HG03378 (cell line): ENCODE measurements at regions not wholly inside any gene's neighbourhood (a gene's known extent, or its start where the extent isn't known, plus 50 kb on each side); places are given as distances from the start of the nearest gene placed in this dataset.

Experiments used
- ATAC-seq: cut with Tn5 transposase; IDR thresholded peaks from one replicate; pipeline ENCODE4 v1.9.1; 2021; ENCODE audit warnings: mild to moderate bottlenecking, moderate library complexity; ENCODE audit not compliant: unreplicated experiment

- ATAC-seq, result no peak
Measured at GRCh38 chr12:105939181-105939721, 199.5 kb downstream of the NUAK1 start.

GRCh38 chr12:105942281-105942680 is 196.5 kb downstream of the NUAK1 start:
- no peak for ATAC-seq

GRCh38 chr12:105943525-105943924 is 195.2 kb downstream of the NUAK1 start:
- ATAC-seq, result no peak

- no peak for ATAC-seq
Measured at GRCh38 chr12:105944628-105945027, 194.1 kb downstream of the NUAK1 start.

- no peak for ATAC-seq
Measured at GRCh38 chr12:105945880-105946279, 192.9 kb downstream of the NUAK1 start.

- ATAC-seq, result no peak
Measured at GRCh38 chr12:105946493-105946901, 192.3 kb downstream of the NUAK1 start.

GRCh38 chr12:105947906-105948305 is 190.8 kb downstream of the NUAK1 start:
- ATAC-seq, result no peak

- no peak for ATAC-seq
Measured at GRCh38 chr12:105948331-105948730, 190.4 kb downstream of the NUAK1 start.

GRCh38 chr12:105949391-105949790 is 189.4 kb downstream of the NUAK1 start:
- ATAC-seq, result no peak

- ATAC-seq, result no peak
Measured at GRCh38 chr12:105951732-105952131, 187.0 kb downstream of the NUAK1 start.

GRCh38 chr12:105954951-105955931 is 183.5 kb downstream of the NUAK1 start:
- no peak for ATAC-seq

GRCh38 chr12:105955976-105956375 is 182.8 kb downstream of the NUAK1 start:
- ATAC-seq, result no peak

GRCh38 chr12:105956662-105957457 is 181.9 kb downstream of the NUAK1 start:
- no peak for ATAC-seq

- ATAC-seq, result no peak
Measured at GRCh38 chr12:105960319-105961083, 178.3 kb downstream of the NUAK1 start.

GRCh38 chr12:105961821-105962671 is 176.7 kb downstream of the NUAK1 start:
- ATAC-seq, result no peak

GRCh38 chr12:105967038-105967776 is 171.5 kb downstream of the NUAK1 start:
- no peak for ATAC-seq

GRCh38 chr12:105968025-105968424 is 170.7 kb downstream of the NUAK1 start:
- no peak for ATAC-seq

GRCh38 chr12:105970885-105971284 is 167.9 kb downstream of the NUAK1 start:
- ATAC-seq, result no peak

- ATAC-seq, result no peak
Measured at GRCh38 chr12:105974738-105975137, 164.0 kb downstream of the NUAK1 start.
